Mucosa of descending colon (tissue), 3 donors: ENCODE measurements at regions not wholly inside any gene's neighbourhood (a gene's known extent, or its start where the extent isn't known, plus 50 kb on each side); places are given as distances from the start of the nearest gene placed in this dataset.

Source experiments
- ATAC-seq: fragments of 200-7000 bp; cut with Tn5 transposase; one replicate; pipeline ENCODE4 v1.9.1; 2020; ENCODE audit warnings: mild to moderate bottlenecking, moderate library complexity
- DNase-seq, 3 donors: peaks; one replicate each; pipeline ENCODE4 v3.0.0-alpha.2; 2020
- H3K36me3 ChIP-seq: fragments of 200-600 bp; one replicate; pipeline ENCODE4 v1.8.0; 2021; ENCODE audit warnings: low read depth, mild to moderate bottlenecking
- H3K4me1 ChIP-seq: fragments of 200-600 bp; one replicate; pipeline ENCODE4 v1.8.0; 2021; ENCODE audit warnings: low read depth, mild to moderate bottlenecking
- H3K4me3 ChIP-seq: fragments of 200-600 bp; one replicate; pipeline ENCODE4 v1.8.0; 2021; ENCODE audit warnings: mild to moderate bottlenecking
- H3K9me3 ChIP-seq: fragments of 200-600 bp; one replicate; pipeline ENCODE4 v1.8.0; 2021; ENCODE audit warnings: mild to moderate bottlenecking
- CTCF ChIP-seq: fragments of 200-600 bp; IDR thresholded peaks from one replicate; pipeline ENCODE4 v1.8.0; 2022; ENCODE audit warnings: antibody characterized with exemption, mild to moderate bottlenecking
- intact Hi-C, 2 donors: fragments of 100-400 bp; cut with DNase I in 1 of 2; cut with micrococcal nuclease in 1 of 2; formaldehyde crosslinking; loops; one replicate each; pipeline versions ENCODE4 v1.11.0 to v1.11.1; 2022; cut with DNase I, micrococcal nuclease
- donor health status: DM: no; HTN: no; CAD: no; lungs with moderate emphysema.
- donor health status: DM: no; HTN: no; CAD: no.
- donor health status: DM: no; HTN: yes; CAD: no.

GRCh38 chr12:30846776-30847175 is 79.8 kb upstream of the TSPAN11 start:
- Histone ChIP-seq H3K4me1 (no peaks in the 10 kb centered on the region), H3K36me3 (no peaks in the 10 kb centered on the region), H3K4me3 (no peak overlapping the region), H3K9me3 (no peaks in the 10 kb centered on the region)
- intact Hi-C loops, result loop anchor here (10.0 kb wide), 2 partner anchors 388 to 398 kb away; no protein-coding TSS in a partner anchor
- TF ChIP-seq CTCF, result no peak
- ATAC-seq (no peak), DNase-seq (no peak)

DNA sequence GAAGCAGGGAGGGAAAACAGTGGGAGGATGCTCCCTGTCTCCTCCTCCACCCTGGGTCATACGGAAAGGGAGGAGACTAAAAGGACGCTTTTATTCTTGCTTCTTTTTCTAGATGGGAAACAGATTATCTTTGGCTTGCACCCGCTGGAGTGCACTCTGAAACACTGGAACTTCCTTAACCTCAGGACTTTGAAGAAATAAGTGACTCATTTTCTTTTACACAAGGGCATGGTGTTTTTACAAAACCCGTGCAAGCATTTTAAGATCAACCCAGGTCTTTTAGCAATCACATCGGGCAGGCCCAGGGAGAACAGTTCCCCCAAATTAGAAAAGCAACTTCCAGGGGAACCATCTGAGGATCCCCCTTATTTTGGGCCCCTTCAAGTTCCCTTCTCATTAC is 80.9 kb upstream of the TSPAN11 start:
- no peaks in the 10 kb centered on the region for H3K4me1 ChIP-seq
- DNase-seq, result no peak
- intact Hi-C loops, result loop anchor here (10.0 kb wide), 2 partner anchors 389 to 399 kb away; no protein-coding TSS in a partner anchor
- no peak for TF ChIP-seq CTCF
- no peaks in the 10 kb centered on the region for H3K36me3 ChIP-seq
- H3K4me3 ChIP-seq, result no peak overlapping the region
- no peaks in the 10 kb centered on the region for H3K9me3 ChIP-seq
- no peak for ATAC-seq

- no peaks in the 10 kb centered on the region for H3K9me3 ChIP-seq
- DNase-seq (no peak), ATAC-seq (no peak)
- H3K4me1 ChIP-seq, result no peaks in the 10 kb centered on the region
- H3K4me3 ChIP-seq, result no peak overlapping the region
- intact Hi-C loops, result loop anchor here (10.0 kb wide), 2 partner anchors 392 to 402 kb away; no protein-coding TSS in a partner anchor
- no peaks in the 10 kb centered on the region for H3K36me3 ChIP-seq
- TF ChIP-seq CTCF, result no peak
Measured at GRCh38 chr12:30843211-30843610, 83.3 kb upstream of the TSPAN11 start.

DNA sequence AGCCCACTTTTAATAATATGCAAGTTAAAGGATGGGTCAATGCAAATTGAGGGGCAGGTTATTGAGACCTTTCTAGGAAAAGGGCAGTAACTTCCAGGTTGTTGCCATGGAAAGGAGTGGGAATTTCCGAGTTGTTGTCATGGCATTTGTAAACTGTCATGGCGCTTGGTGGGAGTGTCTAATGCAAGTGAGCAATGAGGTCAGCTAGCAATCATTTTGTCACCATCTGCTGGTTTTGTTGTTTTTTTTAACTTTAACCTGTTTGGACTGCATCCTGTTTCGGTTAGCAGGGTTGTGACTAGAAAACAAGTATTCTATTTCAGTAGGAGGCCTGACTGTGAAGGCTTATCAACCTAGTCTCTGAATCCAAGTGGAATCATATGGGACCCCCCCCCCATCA is 85.8 kb upstream of the TSPAN11 start:
- Histone ChIP-seq H3K9me3 (no peaks in the 10 kb centered on the region), H3K4me3 (no peak overlapping the region), H3K36me3 (no peaks in the 10 kb centered on the region), H3K4me1 (no peaks in the 10 kb centered on the region)
- TF ChIP-seq CTCF, result no peak
- DNase-seq (no peak), ATAC-seq (no peak)
- intact Hi-C loops, result loop anchor here (10.0 kb wide), 2 partner anchors 394 to 404 kb away; no protein-coding TSS in a partner anchor

GRCh38 chr12:30839643-30840220 is 85.0 kb upstream of the CAPRIN2 start:
- Histone ChIP-seq H3K4me3 (no peak overlapping the region), H3K9me3 (no peaks in the 10 kb centered on the region), H3K36me3 (no peaks in the 10 kb centered on the region), H3K4me1 (no peaks in the 10 kb centered on the region)
- intact Hi-C loops, result loop anchor here (10.0 kb wide), 2 partner anchors 395 to 405 kb away; no protein-coding TSS in a partner anchor
- ATAC-seq (no peak), DNase-seq (no peak)
- TF ChIP-seq CTCF, result no peak
